ENCODE measurements at regions not wholly inside any gene's neighbourhood (a gene's known extent, or its start where the extent isn't known, plus 50 kb on each side); places are given as distances from the start of the nearest gene placed in this dataset.

GRCh38 chr9:100700689-100701318 is 122.9 kb downstream of the CAVIN4 start:
- no peaks in the 10 kb centered on the region for H3K9me3 ChIP-seq (ENCODE audit: control insufficient read depth, insufficient read depth, low read depth, low read length)
- no peak overlapping the region for H3K27ac ChIP-seq (ENCODE audit: low read depth, low read length)
- no peak overlapping the region for H3K9ac ChIP-seq (ENCODE audit: low read length)
- H3K27me3 ChIP-seq (ENCODE audit: control insufficient read depth, insufficient read depth, low read length) = no peaks in the 10 kb centered on the region
- H3K4me1 ChIP-seq (ENCODE audit: control insufficient read depth, insufficient read depth, low read length) = peaks cover 3% of the 10 kb centered on the region; the same call in 1 of the 2 replicates
- no peaks in the 10 kb centered on the region for H3K36me3 ChIP-seq (ENCODE audit: control insufficient read depth, insufficient read depth, low read length)
- no peak overlapping the region for H3K4me3 ChIP-seq (ENCODE audit: low read depth, low read length)

DNA sequence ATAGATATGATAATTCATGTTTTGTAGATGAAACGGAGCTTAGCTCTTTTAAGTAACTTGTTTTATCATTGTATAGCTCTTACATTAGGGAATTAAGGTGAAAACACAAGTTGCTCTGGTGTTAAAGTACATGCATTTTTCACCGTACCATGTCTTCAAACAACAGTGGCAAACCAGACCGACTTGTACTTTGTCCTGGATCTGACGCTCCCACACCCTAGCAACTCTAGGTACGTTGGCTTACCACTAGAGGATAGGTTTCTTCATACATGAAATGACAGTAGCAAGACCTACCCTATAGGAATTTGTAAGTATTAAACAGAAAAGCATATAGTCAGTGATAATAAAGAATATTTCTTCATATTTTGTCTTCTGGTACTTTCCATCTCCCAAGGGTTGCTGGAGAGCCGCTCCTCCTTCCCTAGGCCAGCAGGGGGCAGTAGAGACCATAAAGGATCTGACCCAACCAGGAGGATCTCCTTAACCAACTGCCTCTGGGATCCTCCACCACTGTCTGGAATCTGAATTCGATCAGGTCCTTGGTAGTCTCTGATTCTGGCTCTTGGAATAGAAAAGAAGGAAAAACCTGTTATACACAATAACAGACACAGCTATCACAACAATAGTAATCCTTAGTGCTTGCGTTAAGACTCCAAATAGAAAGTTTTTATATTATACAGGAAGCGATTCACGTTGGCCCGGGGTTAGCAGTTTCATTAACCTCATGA is 136.7 kb downstream of the CAVIN4 start:
- no peaks in the 10 kb centered on the region for H3K4me1 ChIP-seq (ENCODE audit: control insufficient read depth, insufficient read depth, low read length)
- H3K9ac ChIP-seq (ENCODE audit: low read length) = no peak overlapping the region
- peaks cover 26% of the 10 kb centered on the region for H3K9me3 ChIP-seq (ENCODE audit: control insufficient read depth, insufficient read depth, low read depth, low read length)
- H3K27me3 ChIP-seq (ENCODE audit: control insufficient read depth, insufficient read depth, low read length) = no peaks in the 10 kb centered on the region
- H3K36me3 ChIP-seq (ENCODE audit: control insufficient read depth, insufficient read depth, low read length) = no peaks in the 10 kb centered on the region
- no peak overlapping the region for H3K27ac ChIP-seq (ENCODE audit: low read depth, low read length)
- no peak overlapping the region for H3K4me3 ChIP-seq (ENCODE audit: low read depth, low read length)

- Histone ChIP-seq H3K27me3 (ENCODE audit: control insufficient read depth, insufficient read depth, low read length) (no peaks in the 10 kb centered on the region), H3K9ac (ENCODE audit: low read length) (no peak overlapping the region), H3K27ac (ENCODE audit: low read depth, low read length) (no peak overlapping the region), H3K4me3 (ENCODE audit: low read depth, low read length) (no peak overlapping the region), H3K36me3 (ENCODE audit: control insufficient read depth, insufficient read depth, low read length) (no peaks in the 10 kb centered on the region), H3K9me3 (ENCODE audit: control insufficient read depth, insufficient read depth, low read depth, low read length) (peaks cover 26% of the 10 kb centered on the region), H3K4me1 (ENCODE audit: control insufficient read depth, insufficient read depth, low read length) (no peaks in the 10 kb centered on the region)
Measured at GRCh38 chr9:100715100-100715380, 137.2 kb downstream of the CAVIN4 start.

DNA sequence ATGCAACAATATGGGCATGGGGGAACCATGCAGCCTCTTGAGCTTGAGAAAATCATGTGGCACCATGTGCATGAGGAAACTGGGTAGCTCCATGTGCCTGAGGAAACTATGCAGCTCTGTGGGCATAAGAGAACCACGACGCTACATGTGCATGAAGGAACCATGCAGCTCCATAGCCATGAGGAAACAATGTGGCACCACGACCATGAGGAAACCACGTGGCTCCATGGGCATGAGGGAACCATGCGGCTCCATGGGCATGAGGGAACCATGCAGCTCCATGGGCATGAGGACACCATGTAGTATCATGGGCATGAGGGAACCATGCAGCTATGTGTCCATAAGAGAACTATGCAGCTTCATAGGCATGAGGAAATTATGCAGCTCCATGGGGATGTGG is 140.8 kb downstream of the CAVIN4 start:
- no peaks in the 10 kb centered on the region for H3K4me1 ChIP-seq (ENCODE audit: control insufficient read depth, insufficient read depth, low read length)
- H3K4me3 ChIP-seq (ENCODE audit: low read depth, low read length) = no peak overlapping the region

GRCh38 chr9:100720922-100721321 is 143.0 kb downstream of the CAVIN4 start:
- Histone ChIP-seq H3K27ac (ENCODE audit: low read depth, low read length) (no peak overlapping the region), H3K36me3 (ENCODE audit: control insufficient read depth, insufficient read depth, low read length) (no peaks in the 10 kb centered on the region), H3K27me3 (ENCODE audit: control insufficient read depth, insufficient read depth, low read length) (no peaks in the 10 kb centered on the region), H3K4me3 (ENCODE audit: low read depth, low read length) (no peak overlapping the region), H3K9ac (ENCODE audit: low read length) (no peak overlapping the region), H3K9me3 (ENCODE audit: control insufficient read depth, insufficient read depth, low read depth, low read length) (no peaks in the 10 kb centered on the region), H3K4me1 (ENCODE audit: control insufficient read depth, insufficient read depth, low read length) (no peaks in the 10 kb centered on the region)

More for the DNA sequence above, 140.8 kb downstream of the CAVIN4 start:
- H3K36me3 ChIP-seq (ENCODE audit: control insufficient read depth, insufficient read depth, low read length) = no peaks in the 10 kb centered on the region
- H3K27me3 ChIP-seq (ENCODE audit: control insufficient read depth, insufficient read depth, low read length) = no peaks in the 10 kb centered on the region
- H3K27ac ChIP-seq (ENCODE audit: low read depth, low read length) = no peak overlapping the region
- H3K9ac ChIP-seq (ENCODE audit: low read length) = no peak overlapping the region
- peaks cover 2% of the 10 kb centered on the region; the same call in 1 of the 2 replicates for H3K9me3 ChIP-seq (ENCODE audit: control insufficient read depth, insufficient read depth, low read depth, low read length)

- no peaks in the 10 kb centered on the region for H3K27me3 ChIP-seq (ENCODE audit: control insufficient read depth, insufficient read depth, low read length)
- no peaks in the 10 kb centered on the region for H3K9me3 ChIP-seq (ENCODE audit: control insufficient read depth, insufficient read depth, low read depth, low read length)
Measured at GRCh38 chr9:100724886-100725285, 147.0 kb downstream of the CAVIN4 start.

DNA sequence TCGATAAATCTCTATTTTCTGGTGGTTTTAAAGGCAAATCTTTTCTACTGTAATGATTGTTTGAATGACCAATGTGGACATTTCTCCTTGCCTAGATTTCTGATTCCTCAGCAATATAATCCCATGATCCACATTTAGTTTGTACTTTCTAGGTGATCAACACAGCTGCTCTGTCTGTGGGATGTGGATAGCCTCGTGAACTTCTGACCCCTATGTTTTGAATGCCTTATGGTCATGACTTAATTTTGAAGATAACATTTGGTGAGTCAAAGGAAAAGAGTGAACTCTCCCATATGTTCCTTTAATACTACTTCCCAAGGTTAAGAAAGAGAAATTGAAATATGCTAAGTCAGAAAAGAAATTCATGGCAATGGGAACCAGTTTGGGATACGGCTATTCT is 147.5 kb downstream of the CAVIN4 start:
- no peak overlapping the region for H3K4me3 ChIP-seq (ENCODE audit: low read depth, low read length)
- H3K27me3 ChIP-seq (ENCODE audit: control insufficient read depth, insufficient read depth, low read length) = no peaks in the 10 kb centered on the region
- H3K4me1 ChIP-seq (ENCODE audit: control insufficient read depth, insufficient read depth, low read length) = peaks cover 6% of the 10 kb centered on the region
- no peak overlapping the region for H3K27ac ChIP-seq (ENCODE audit: low read depth, low read length)
- H3K9ac ChIP-seq (ENCODE audit: low read length) = no peak overlapping the region
- no peaks in the 10 kb centered on the region for H3K36me3 ChIP-seq (ENCODE audit: control insufficient read depth, insufficient read depth, low read length)
- no peaks in the 10 kb centered on the region for H3K9me3 ChIP-seq (ENCODE audit: control insufficient read depth, insufficient read depth, low read depth, low read length)

More at GRCh38 chr9:100724886-100725285, 147.0 kb downstream of the CAVIN4 start:
- H3K36me3 ChIP-seq (ENCODE audit: control insufficient read depth, insufficient read depth, low read length) = no peaks in the 10 kb centered on the region
- H3K4me1 ChIP-seq (ENCODE audit: control insufficient read depth, insufficient read depth, low read length) = peaks cover 2% of the 10 kb centered on the region; the same call in 1 of the 2 replicates
- no peak overlapping the region for H3K4me3 ChIP-seq (ENCODE audit: low read depth, low read length)
- H3K9ac ChIP-seq (ENCODE audit: low read length) = no peak overlapping the region
- no peak overlapping the region for H3K27ac ChIP-seq (ENCODE audit: low read depth, low read length)

DNA sequence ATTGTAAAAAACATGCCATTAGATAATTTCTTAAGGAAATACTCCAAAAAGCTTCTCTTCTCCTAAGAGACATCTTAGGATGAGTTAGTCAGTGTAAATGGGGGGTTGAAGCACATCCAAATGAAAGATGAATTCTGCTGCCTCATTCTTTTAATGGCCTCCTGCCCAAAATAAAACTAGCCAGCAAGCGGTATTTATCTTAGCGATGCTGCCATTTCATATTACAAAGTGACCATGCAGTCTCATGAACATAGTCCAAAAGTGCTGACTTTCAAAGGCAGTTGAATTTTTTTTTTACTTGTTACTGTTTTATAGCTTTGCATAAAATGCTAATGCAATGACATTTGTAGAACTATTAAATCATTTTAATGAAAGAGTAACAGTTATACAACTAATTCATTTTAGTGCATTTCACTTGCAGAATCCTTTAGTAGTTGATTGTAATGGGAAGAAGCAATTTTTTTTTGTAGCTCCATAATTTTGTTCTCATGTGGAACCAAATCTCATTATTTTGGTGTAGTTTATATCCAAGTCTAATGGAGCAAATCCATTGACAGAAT is 151.5 kb downstream of the CAVIN4 start:
- Histone ChIP-seq H3K9ac (ENCODE audit: low read length) (no peak overlapping the region), H3K36me3 (ENCODE audit: control insufficient read depth, insufficient read depth, low read length) (no peaks in the 10 kb centered on the region), H3K27ac (ENCODE audit: low read depth, low read length) (no peak overlapping the region), H3K4me1 (ENCODE audit: control insufficient read depth, insufficient read depth, low read length) (peaks cover 6% of the 10 kb centered on the region), H3K9me3 (ENCODE audit: control insufficient read depth, insufficient read depth, low read depth, low read length) (peaks cover 3% of the 10 kb centered on the region), H3K27me3 (ENCODE audit: control insufficient read depth, insufficient read depth, low read length) (no peaks in the 10 kb centered on the region), H3K4me3 (ENCODE audit: low read depth, low read length) (no peak overlapping the region)

GRCh38 chr9:100730086-100730485 is 152.2 kb downstream of the CAVIN4 start:
- peaks cover 6% of the 10 kb centered on the region for H3K4me1 ChIP-seq (ENCODE audit: control insufficient read depth, insufficient read depth, low read length)
- H3K9ac ChIP-seq (ENCODE audit: low read length) = no peak overlapping the region
- H3K9me3 ChIP-seq (ENCODE audit: control insufficient read depth, insufficient read depth, low read depth, low read length) = peaks cover 3% of the 10 kb centered on the region
- H3K4me3 ChIP-seq (ENCODE audit: low read depth, low read length) = no peak overlapping the region
- no peaks in the 10 kb centered on the region for H3K27me3 ChIP-seq (ENCODE audit: control insufficient read depth, insufficient read depth, low read length)
- H3K27ac ChIP-seq (ENCODE audit: low read depth, low read length) = no peak overlapping the region
- H3K36me3 ChIP-seq (ENCODE audit: control insufficient read depth, insufficient read depth, low read length) = no peaks in the 10 kb centered on the region

DNA sequence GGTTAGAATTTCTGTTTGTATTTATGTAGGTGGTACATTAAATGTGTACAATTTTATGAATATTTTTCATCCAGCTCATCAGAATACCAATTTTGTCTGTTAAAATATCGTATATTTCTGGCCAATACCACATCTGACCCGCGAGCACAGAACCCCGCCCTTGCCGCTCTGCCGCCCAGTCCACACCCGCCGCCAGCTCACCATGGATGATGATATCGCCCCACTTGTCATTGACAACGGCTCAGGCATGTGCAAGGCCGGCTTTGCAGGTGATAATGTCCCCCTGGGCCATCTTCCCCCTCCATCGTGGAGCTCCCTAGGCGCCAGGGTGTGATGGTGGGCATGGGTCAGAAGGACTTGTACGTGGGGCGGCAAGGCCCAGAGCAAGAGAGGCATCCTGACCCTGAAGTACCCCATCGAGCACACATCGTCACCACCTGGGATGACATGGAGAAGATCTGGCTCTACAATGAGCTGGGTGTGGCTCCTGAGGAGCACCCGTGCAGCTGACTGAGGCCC is 153.2 kb downstream of the CAVIN4 start:
- H3K27me3 ChIP-seq (ENCODE audit: control insufficient read depth, insufficient read depth, low read length) = no peaks in the 10 kb centered on the region
- H3K36me3 ChIP-seq (ENCODE audit: control insufficient read depth, insufficient read depth, low read length) = no peaks in the 10 kb centered on the region
- H3K9me3 ChIP-seq (ENCODE audit: control insufficient read depth, insufficient read depth, low read depth, low read length) = peaks cover 3% of the 10 kb centered on the region
- H3K27ac ChIP-seq (ENCODE audit: low read depth, low read length) = no peak overlapping the region
- no peak overlapping the region for H3K9ac ChIP-seq (ENCODE audit: low read length)
- H3K4me1 ChIP-seq (ENCODE audit: control insufficient read depth, insufficient read depth, low read length) = peaks cover 6% of the 10 kb centered on the region
- no peak overlapping the region for H3K4me3 ChIP-seq (ENCODE audit: low read depth, low read length)

GRCh38 chr9:100731557-100731956 is 153.7 kb downstream of the CAVIN4 start:
- Histone ChIP-seq H3K27me3 (ENCODE audit: control insufficient read depth, insufficient read depth, low read length) (no peaks in the 10 kb centered on the region), H3K9ac (ENCODE audit: low read length) (no peak overlapping the region), H3K4me1 (ENCODE audit: control insufficient read depth, insufficient read depth, low read length) (peaks cover 6% of the 10 kb centered on the region), H3K27ac (ENCODE audit: low read depth, low read length) (no peak overlapping the region), H3K36me3 (ENCODE audit: control insufficient read depth, insufficient read depth, low read length) (no peaks in the 10 kb centered on the region), H3K4me3 (ENCODE audit: low read depth, low read length) (no peak overlapping the region), H3K9me3 (ENCODE audit: control insufficient read depth, insufficient read depth, low read depth, low read length) (peaks cover 3% of the 10 kb centered on the region)

All from HUES6 (cell line).